Keratinocyte (primary cell): ENCODE measurements at regions not wholly inside any gene's neighbourhood (a gene's known extent, or its start where the extent isn't known, plus 50 kb on each side); places are given as distances from the start of the nearest gene placed in this dataset.

Experiments used
- EZH2 ChIP-seq: IDR thresholded peaks from one replicate; pipeline ENCODE4 v1.6.1; 2012; ENCODE audit warnings: inconsistent platforms, mild to moderate bottlenecking, low read length, moderate library complexity
- TF ChIP-seq, protein P1 (sequence below), 3 experiments: IDR thresholded peaks in 1 of 3; conservative IDR thresholded peaks in 1 of 3; optimal IDR thresholded peaks in 1 of 3; 2 replicates in 2 of 3; 3 replicates in 1 of 3; pipeline versions ENCODE3 to v1.5.1; 2011; ENCODE audit warnings: low read length in 3 of 3, mild to moderate bottlenecking in 3 of 3, moderate library complexity in 2 of 3, control low read depth in 1 of 3, inconsistent platforms in 1 of 3; ENCODE audit not compliant: insufficient read depth in 2 of 3; ENCODE audit errors: extremely low read depth in 1 of 3

DNA sequence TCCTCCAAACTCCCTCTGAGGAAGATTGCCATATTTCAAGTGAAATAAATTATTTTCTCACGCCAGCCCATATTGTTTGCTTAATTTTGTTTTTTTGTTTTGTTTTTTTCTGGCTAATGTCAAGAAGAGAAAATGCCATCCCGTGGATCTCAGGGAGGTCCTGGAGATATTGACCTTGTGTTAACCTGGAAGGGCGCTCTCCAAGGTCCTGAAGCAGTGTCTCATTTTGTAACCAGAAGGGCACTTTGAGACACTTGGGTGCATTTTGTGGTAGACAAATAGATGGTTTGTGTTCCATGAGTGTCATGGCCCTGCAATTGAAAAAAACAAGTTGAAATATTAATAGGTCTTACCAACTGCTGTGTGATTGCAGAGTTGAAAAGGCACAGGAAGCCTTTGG, 268.9 kb downstream of the SUDS3 start:
- TF ChIP-seq, protein P1, sequence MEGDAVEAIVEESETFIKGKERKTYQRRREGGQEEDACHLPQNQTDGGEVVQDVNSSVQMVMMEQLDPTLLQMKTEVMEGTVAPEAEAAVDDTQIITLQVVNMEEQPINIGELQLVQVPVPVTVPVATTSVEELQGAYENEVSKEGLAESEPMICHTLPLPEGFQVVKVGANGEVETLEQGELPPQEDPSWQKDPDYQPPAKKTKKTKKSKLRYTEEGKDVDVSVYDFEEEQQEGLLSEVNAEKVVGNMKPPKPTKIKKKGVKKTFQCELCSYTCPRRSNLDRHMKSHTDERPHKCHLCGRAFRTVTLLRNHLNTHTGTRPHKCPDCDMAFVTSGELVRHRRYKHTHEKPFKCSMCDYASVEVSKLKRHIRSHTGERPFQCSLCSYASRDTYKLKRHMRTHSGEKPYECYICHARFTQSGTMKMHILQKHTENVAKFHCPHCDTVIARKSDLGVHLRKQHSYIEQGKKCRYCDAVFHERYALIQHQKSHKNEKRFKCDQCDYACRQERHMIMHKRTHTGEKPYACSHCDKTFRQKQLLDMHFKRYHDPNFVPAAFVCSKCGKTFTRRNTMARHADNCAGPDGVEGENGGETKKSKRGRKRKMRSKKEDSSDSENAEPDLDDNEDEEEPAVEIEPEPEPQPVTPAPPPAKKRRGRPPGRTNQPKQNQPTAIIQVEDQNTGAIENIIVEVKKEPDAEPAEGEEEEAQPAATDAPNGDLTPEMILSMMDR (optimal IDR thresholded peaks at IDR 0.05 in 1 of 3, IDR thresholded peaks at IDR 0.05 in 1 of 3, conservative IDR thresholded peaks at IDR 0.05 in 1 of 3; ENCODE audit: extremely low read depth in 1 of 3, insufficient read depth in 2 of 3, low read length in 3 of 3): no peak
- no peak for TF ChIP-seq EZH2
